Fibroblast of lung (primary cell): ENCODE measurements at regions not wholly inside any gene's neighbourhood (a gene's known extent, or its start where the extent isn't known, plus 50 kb on each side); places are given as distances from the start of the nearest gene placed in this dataset.

Experiments
- DNase-seq, 2 donors: peaks; one replicate each; pipeline versions ENCODE4 v3.0.0 to v3.0.0-alpha.2; 2010; ENCODE audit warnings: low read depth in 2 of 2
- H2AFZ ChIP-seq: 2 replicates; pipeline ENCODE4 v1.5.1; 2012; ENCODE audit warnings: low read length, control low read depth, inconsistent platforms
- H3K27ac ChIP-seq: 2 replicates; pipeline ENCODE4 v1.5.1; 2011; ENCODE audit warnings: low read length, control low read depth; ENCODE audit not compliant: insufficient read depth
- H3K27me3 ChIP-seq: 2 replicates; pipeline ENCODE4 v1.5.1; 2011; ENCODE audit warnings: mild to moderate bottlenecking, low read length; ENCODE audit not compliant: control insufficient read depth, insufficient read depth
- H3K36me3 ChIP-seq: 2 replicates; pipeline ENCODE4 v1.5.1; 2011; ENCODE audit warnings: low read length; ENCODE audit not compliant: control insufficient read depth, insufficient read depth
- H3K4me1 ChIP-seq: 2 replicates; pipeline ENCODE4 v1.5.1; 2011; ENCODE audit warnings: low read length; ENCODE audit not compliant: control insufficient read depth, insufficient read depth; ENCODE audit errors: extremely low read depth
- H3K4me2 ChIP-seq: 2 replicates; pipeline ENCODE4 v1.5.1; 2011; ENCODE audit warnings: low read length, control low read depth; ENCODE audit not compliant: insufficient read depth; ENCODE audit errors: extremely low read depth
- H3K4me3 ChIP-seq, 4 experiments: fragments of 200-600 bp in 1 of 4; sonication (generic) in 1 of 4; replicated peaks in 1 of 4; 2 replicates each; pipeline ENCODE4 v1.5.1; 2011 to 2016; ENCODE audit warnings: low read length in 4 of 4, low read depth in 3 of 4, mild to moderate bottlenecking in 3 of 4, control low read depth in 2 of 4, inconsistent platforms in 1 of 4, mixed read lengths in 1 of 4; ENCODE audit not compliant: insufficient read depth in 1 of 4; ENCODE audit errors: control extremely low read depth in 1 of 4
- H3K79me2 ChIP-seq: 2 replicates; pipeline ENCODE4 v1.5.1; 2012; ENCODE audit warnings: mild to moderate bottlenecking, low read length, inconsistent platforms; ENCODE audit not compliant: control insufficient read depth, insufficient read depth
- H3K9ac ChIP-seq: 2 replicates; pipeline ENCODE4 v1.5.1; 2011; ENCODE audit warnings: mild to moderate bottlenecking, low read length, control low read depth; ENCODE audit not compliant: insufficient read depth
- H3K9me3 ChIP-seq: 2 replicates; pipeline ENCODE4 v1.5.1; 2012; ENCODE audit warnings: low read depth, low read length; ENCODE audit not compliant: control insufficient read depth, insufficient read depth
- H4K20me1 ChIP-seq: 2 replicates; pipeline ENCODE4 v1.5.1; 2011; ENCODE audit warnings: low read length; ENCODE audit not compliant: control insufficient read depth, insufficient read depth; ENCODE audit errors: extremely low read depth
- CTCF ChIP-seq, 2 donors: IDR thresholded peaks in 1 of 2; conservative IDR thresholded peaks in 1 of 2; 1 replicate in 1 of 2; 2 replicates in 1 of 2; pipeline ENCODE4 v1.5.1; 2011 to 2012; ENCODE audit warnings: low read length in 2 of 2, control low read depth in 1 of 2, inconsistent platforms in 1 of 2, low read depth in 1 of 2, mild to moderate bottlenecking in 1 of 2
- EZH2 ChIP-seq: IDR thresholded peaks from 2 replicates; pipeline ENCODE4 v1.5.1; 2012; ENCODE audit warnings: low read length, control low read depth, mild to moderate bottlenecking; ENCODE audit errors: missing control alignments

- Histone ChIP-seq H3K4me1 (no peaks in the 10 kb centered on the region), H3K79me2 (no peaks in the 10 kb centered on the region), H3K9me3 (no peaks in the 10 kb centered on the region), H4K20me1 (no peaks in the 10 kb centered on the region), H3K27ac (no peak overlapping the region), H3K9ac (no peak overlapping the region), H2AFZ (no peak overlapping the region), H3K36me3 (no peaks in the 10 kb centered on the region), H3K4me3 (no peak overlapping the region), H3K4me2 (no peak overlapping the region), H3K27me3 (no peaks in the 10 kb centered on the region)
- no peak for DNase-seq
- TF ChIP-seq CTCF (conservative IDR thresholded peaks at IDR 0.05 in 1 of 2, IDR thresholded peaks at IDR 0.05 in 1 of 2; ENCODE audit: low read depth in 1 of 2, low read length in 2 of 2) (no peak), EZH2 (no peak)
These were observed 86.9 kb downstream of the ATP23 start for GRCh38 chr12:58028294-58028693.

DNA sequence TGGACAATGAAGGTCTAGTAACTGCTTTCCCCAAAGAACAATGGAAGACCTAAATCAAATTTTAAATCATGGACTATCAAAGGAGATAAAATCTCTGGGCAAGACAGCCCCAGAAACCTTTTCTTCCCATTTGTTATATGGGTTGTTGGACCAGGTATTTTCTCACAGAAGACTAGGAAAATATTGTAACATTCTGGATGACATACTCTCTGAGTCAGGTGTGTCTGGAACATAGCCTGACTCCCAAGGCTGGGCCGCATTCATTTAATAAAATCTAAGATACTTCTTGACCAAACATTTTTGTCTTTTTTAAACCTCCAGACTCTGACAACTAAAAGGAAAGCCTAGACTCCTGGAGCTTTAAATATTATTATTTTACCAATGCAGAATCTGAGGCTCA, 87.9 kb downstream of the ATP23 start:
- no peak for DNase-seq
- no peak overlapping the region for H3K9ac ChIP-seq
- H3K4me3 ChIP-seq = no peak overlapping the region
- H3K79me2 ChIP-seq = no peaks in the 10 kb centered on the region
- TF ChIP-seq EZH2 (no peak), CTCF (conservative IDR thresholded peaks at IDR 0.05 in 1 of 2, IDR thresholded peaks at IDR 0.05 in 1 of 2; ENCODE audit: low read depth in 1 of 2, low read length in 2 of 2) (no peak)
- no peak overlapping the region for H3K4me2 ChIP-seq
- H2AFZ ChIP-seq = no peak overlapping the region
- no peaks in the 10 kb centered on the region for H3K4me1 ChIP-seq
- no peak overlapping the region for H3K27ac ChIP-seq
- no peaks in the 10 kb centered on the region for H4K20me1 ChIP-seq
- H3K36me3 ChIP-seq = no peaks in the 10 kb centered on the region
- no peaks in the 10 kb centered on the region for H3K27me3 ChIP-seq
- H3K9me3 ChIP-seq = no peaks in the 10 kb centered on the region

DNA sequence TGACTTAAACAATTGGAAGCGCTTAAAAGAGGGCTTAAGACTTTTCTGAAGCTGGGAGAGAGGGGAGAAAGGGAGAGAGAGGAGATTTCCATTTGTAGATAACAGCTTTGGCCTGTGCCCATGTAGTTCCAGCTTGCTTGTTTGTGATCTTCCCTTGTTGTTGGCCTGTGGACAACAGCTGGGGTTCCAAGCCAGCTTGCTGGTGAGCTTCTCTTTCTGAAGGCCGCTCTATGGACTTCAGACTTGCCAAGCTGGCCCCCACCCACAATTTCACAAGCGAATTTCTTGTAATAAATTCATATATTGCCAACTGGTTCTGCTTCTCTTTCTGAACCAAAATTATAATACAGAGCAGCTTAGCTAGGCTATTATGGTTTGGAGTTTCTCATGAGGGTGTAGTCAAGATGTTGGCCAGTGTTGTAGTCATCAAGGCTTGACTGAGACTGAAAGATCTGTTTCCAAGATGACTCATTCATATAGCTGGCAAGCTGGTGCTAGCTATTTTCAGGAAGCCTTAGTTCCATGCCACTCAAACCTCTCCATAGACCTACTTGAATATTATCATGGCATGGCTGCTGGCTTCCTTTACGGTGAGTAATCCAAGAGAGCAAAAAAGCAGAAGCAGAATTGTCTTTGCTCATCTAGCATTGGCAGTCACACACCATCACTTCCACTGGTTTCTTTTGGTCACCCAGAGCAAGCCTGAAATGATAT, 89.4 kb downstream of the ATP23 start:
- Histone ChIP-seq H4K20me1 (no peaks in the 10 kb centered on the region), H3K79me2 (no peaks in the 10 kb centered on the region), H3K9ac (no peak overlapping the region), H2AFZ (no peak overlapping the region), H3K4me2 (no peak overlapping the region), H3K9me3 (no peaks in the 10 kb centered on the region), H3K4me3 (no peak overlapping the region), H3K27ac (no peak overlapping the region), H3K4me1 (no peaks in the 10 kb centered on the region), H3K27me3 (no peaks in the 10 kb centered on the region), H3K36me3 (no peaks in the 10 kb centered on the region)
- no peak for TF ChIP-seq CTCF (conservative IDR thresholded peaks at IDR 0.05 in 1 of 2, IDR thresholded peaks at IDR 0.05 in 1 of 2; ENCODE audit: low read depth in 1 of 2, low read length in 2 of 2)
- TF ChIP-seq EZH2 = no peak
- peak; percentile 7 to 82 for DNase-seq
